ENCODE measurements at regions not wholly inside any gene's neighbourhood (a gene's known extent, or its start where the extent isn't known, plus 50 kb on each side); places are given as distances from the start of the nearest gene placed in this dataset.

DNA sequence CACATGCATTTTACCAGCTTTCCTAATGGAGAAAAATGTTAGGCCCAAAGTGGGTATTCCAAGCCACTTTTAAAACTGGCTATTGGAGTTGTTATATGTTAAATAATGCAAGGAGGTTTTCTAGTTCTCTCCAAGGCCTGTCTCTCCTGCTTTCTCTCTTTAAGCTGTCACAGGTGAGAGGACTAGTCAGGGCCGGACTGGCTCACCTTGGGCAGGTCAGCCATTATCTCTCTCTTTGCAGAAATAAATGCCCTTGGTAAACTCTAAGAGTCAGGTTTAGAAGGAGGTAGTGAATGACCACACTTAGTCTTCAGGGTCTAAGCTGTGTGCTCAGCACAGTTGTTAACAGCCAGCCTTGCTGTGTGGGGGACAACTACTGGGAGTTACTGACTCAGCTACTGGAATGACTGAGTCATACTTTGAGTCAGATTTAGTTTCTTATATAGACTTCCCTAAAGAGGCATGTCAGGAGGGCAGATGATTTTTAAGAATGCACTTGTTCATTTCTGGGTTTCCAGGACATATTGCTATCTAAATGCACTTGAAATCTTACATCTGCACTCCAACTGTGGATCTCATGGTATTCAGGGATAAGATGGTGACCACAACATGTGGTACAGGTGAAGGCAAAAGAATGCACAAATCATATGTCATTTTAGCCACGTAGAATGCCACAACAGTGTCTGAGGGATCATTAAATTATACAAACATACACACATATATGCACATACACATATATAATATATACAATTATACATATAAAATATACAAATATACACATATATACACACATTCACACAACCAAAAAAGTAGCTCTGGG lies 719.4 kb downstream of the EPM2A start:
- TF ChIP-seq, protein P1, sequence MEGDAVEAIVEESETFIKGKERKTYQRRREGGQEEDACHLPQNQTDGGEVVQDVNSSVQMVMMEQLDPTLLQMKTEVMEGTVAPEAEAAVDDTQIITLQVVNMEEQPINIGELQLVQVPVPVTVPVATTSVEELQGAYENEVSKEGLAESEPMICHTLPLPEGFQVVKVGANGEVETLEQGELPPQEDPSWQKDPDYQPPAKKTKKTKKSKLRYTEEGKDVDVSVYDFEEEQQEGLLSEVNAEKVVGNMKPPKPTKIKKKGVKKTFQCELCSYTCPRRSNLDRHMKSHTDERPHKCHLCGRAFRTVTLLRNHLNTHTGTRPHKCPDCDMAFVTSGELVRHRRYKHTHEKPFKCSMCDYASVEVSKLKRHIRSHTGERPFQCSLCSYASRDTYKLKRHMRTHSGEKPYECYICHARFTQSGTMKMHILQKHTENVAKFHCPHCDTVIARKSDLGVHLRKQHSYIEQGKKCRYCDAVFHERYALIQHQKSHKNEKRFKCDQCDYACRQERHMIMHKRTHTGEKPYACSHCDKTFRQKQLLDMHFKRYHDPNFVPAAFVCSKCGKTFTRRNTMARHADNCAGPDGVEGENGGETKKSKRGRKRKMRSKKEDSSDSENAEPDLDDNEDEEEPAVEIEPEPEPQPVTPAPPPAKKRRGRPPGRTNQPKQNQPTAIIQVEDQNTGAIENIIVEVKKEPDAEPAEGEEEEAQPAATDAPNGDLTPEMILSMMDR (IDR thresholded peaks at IDR 0.05): no peak
- TF ChIP-seq POLR2A (IDR thresholded peaks at IDR 0.05) (no peak), EP300 (IDR thresholded peaks at IDR 0.05) (no peak)

Data from gastroesophageal sphincter (tissue), 3 donors.